IMR-90 (cell line): ENCODE measurements at regions not wholly inside any gene's neighbourhood (a gene's known extent, or its start where the extent isn't known, plus 50 kb on each side); places are given as distances from the start of the nearest gene placed in this dataset.
A peak's percentile ranks its signal among the peaks of the same experiment; 100 is the strongest.

ENCODE experiments used
- ATAC-seq: fragments of 200-7000 bp; cut with Tn5 transposase; 2 replicates; pipeline ENCODE4 v1.9.1; 2020; ENCODE audit warnings: low read depth, mild to moderate bottlenecking, moderate library complexity
- BruUV-seq: library from RNA; stranded (reverse); fragments of 400-500 nt; replicated peaks from 2 replicates; lab custom pipeline; 2021; lab: Mats Ljungman, UMichigan
- CTCF ChIA-PET: fragments of 300-600 bp; formaldehyde crosslinking; extraction: SDS; loops from one replicate; lab custom pipeline; 2021; ENCODE audit warnings: antibody characterized with exemption; lab: Yijun Ruan, JAX
- POLR2A ChIA-PET: fragments of 300-600 bp; sonication (Branson Sonifier 250); formaldehyde crosslinking; loops from one replicate; lab custom pipeline; 2022; ENCODE audit warnings: antibody characterized with exemption; ENCODE audit not compliant: unreplicated experiment; lab: Charles Lee
- DNase-seq: peaks from one replicate; pipeline ENCODE4 v3.0.0; 2013
- H2AFZ ChIP-seq: replicated peaks from 2 replicates; pipeline ENCODE3; 2013; ENCODE audit warnings: low read length, mild to moderate bottlenecking; ENCODE audit not compliant: poor library complexity
- H2AK5ac ChIP-seq: 2 replicates; pipeline ENCODE4 v1.6.1; 2013; ENCODE audit warnings: low read depth, low read length, inconsistent platforms
- H2AK9ac ChIP-seq: replicated peaks from 2 replicates; pipeline ENCODE3; 2013; ENCODE audit warnings: mild to moderate bottlenecking, low read depth, low read length, moderate library complexity; ENCODE audit not compliant: poor library complexity
- H2BK120ac ChIP-seq: 2 replicates; pipeline ENCODE4 v1.6.1; 2013; ENCODE audit warnings: low read depth, low read length, inconsistent platforms
- H2BK15ac ChIP-seq: 3 replicates; pipeline ENCODE4 v1.6.1; 2013; ENCODE audit warnings: low read depth, low read length, inconsistent platforms
- H2BK20ac ChIP-seq: 2 replicates; pipeline ENCODE4 v1.6.1; 2013; ENCODE audit warnings: low read depth, mild to moderate bottlenecking, inconsistent platforms, low read length, moderate library complexity
- H2BK5ac ChIP-seq: 2 replicates; pipeline ENCODE4 v1.6.1; 2013; ENCODE audit warnings: mild to moderate bottlenecking, low read depth, low read length, inconsistent platforms; ENCODE audit not compliant: poor library complexity, severe bottlenecking
- H3K14ac ChIP-seq: replicated peaks from 2 replicates; pipeline ENCODE4 v1.6.1; 2013; ENCODE audit warnings: low read depth, low read length, inconsistent platforms
- H3K18ac ChIP-seq: 2 replicates; pipeline ENCODE4 v1.6.1; 2013; ENCODE audit warnings: low read depth, low read length, control low read depth
- H3K23ac ChIP-seq: 2 replicates; pipeline ENCODE4 v1.6.1; 2013; ENCODE audit warnings: low read depth, low read length, inconsistent platforms
- H3K27ac ChIP-seq: 2 replicates; pipeline ENCODE4 v1.5.1; 2013; ENCODE audit warnings: mild to moderate bottlenecking, control low read depth, low read length; ENCODE audit not compliant: insufficient read depth
- H3K27me3 ChIP-seq: 2 replicates; pipeline ENCODE4 v1.6.1; 2013; ENCODE audit warnings: low read length; ENCODE audit not compliant: control insufficient read depth, insufficient read depth
- H3K36me3 ChIP-seq: 2 replicates; pipeline ENCODE4 v1.6.1; 2013; ENCODE audit warnings: low read length, mixed read lengths; ENCODE audit not compliant: control insufficient read depth, insufficient read depth
- H3K4ac ChIP-seq: 2 replicates; pipeline ENCODE4 v1.6.1; 2013; ENCODE audit warnings: low read depth, low read length, inconsistent platforms
- H3K4me1 ChIP-seq: 2 replicates; pipeline ENCODE4 v1.6.1; 2013; ENCODE audit warnings: low read length, mixed read lengths; ENCODE audit not compliant: control insufficient read depth, insufficient read depth
- H3K4me2 ChIP-seq: 2 replicates; pipeline ENCODE4 v1.6.1; 2013; ENCODE audit warnings: low read depth, mild to moderate bottlenecking, control low read depth, low read length, moderate library complexity
- H3K4me3 ChIP-seq: 2 replicates; pipeline ENCODE4 v1.5.1; 2013; ENCODE audit warnings: low read depth, mild to moderate bottlenecking, control low read depth, low read length, moderate library complexity; ENCODE audit not compliant: insufficient read depth
- H3K56ac ChIP-seq: 2 replicates; pipeline ENCODE4 v1.6.1; 2013; ENCODE audit warnings: low read length, inconsistent platforms; ENCODE audit not compliant: insufficient read depth; ENCODE audit errors: extremely low read depth
- H3K79me1 ChIP-seq, 2 experiments: 2 replicates each; pipeline ENCODE4 v1.6.1; 2013; ENCODE audit warnings: low read length in 2 of 2, inconsistent platforms in 1 of 2, low read depth in 1 of 2
- H3K9ac ChIP-seq: 2 replicates; pipeline ENCODE4 v1.6.1; 2013; ENCODE audit warnings: low read depth, low read length, control low read depth
- H3K9me1 ChIP-seq: 2 replicates; pipeline ENCODE4 v1.6.1; 2013; ENCODE audit warnings: low read length, inconsistent platforms; ENCODE audit not compliant: insufficient read depth
- H3K9me3 ChIP-seq: 2 replicates; pipeline ENCODE4 v1.6.1; 2013; ENCODE audit warnings: low read length; ENCODE audit not compliant: control insufficient read depth, insufficient read depth
- H4K20me1 ChIP-seq: 2 replicates; pipeline ENCODE4 v1.6.1; 2013; ENCODE audit warnings: low read length, inconsistent platforms; ENCODE audit not compliant: insufficient read depth
- H4K5ac ChIP-seq: 2 replicates; pipeline ENCODE4 v1.6.1; 2013; ENCODE audit warnings: mild to moderate bottlenecking, low read depth, low read length, control low read depth
- H4K8ac ChIP-seq, 2 experiments: 2 replicates each; pipeline ENCODE4 v1.6.1; 2013; ENCODE audit warnings: low read depth in 2 of 2, low read length in 2 of 2, control low read depth in 1 of 2, inconsistent platforms in 1 of 2
- H4K91ac ChIP-seq: 2 replicates; pipeline ENCODE4 v1.6.1; 2013; ENCODE audit warnings: low read depth, low read length, inconsistent platforms; ENCODE audit not compliant: insufficient read depth
- CEBPB ChIP-seq: IDR thresholded peaks from 2 replicates; pipeline ENCODE4 v1.6.1; 2012; ENCODE audit warnings: low read depth, low read length, improper control_type of control experiment
- CHD1 ChIP-seq: IDR thresholded peaks from 2 replicates; pipeline ENCODE4 v1.6.1; 2012; ENCODE audit warnings: low read depth, low read length, improper control_type of control experiment
- FOS ChIP-seq: fragments of 150-350 bp; IDR thresholded peaks from 2 replicates; pipeline ENCODE4 v1.6.1; 2016; ENCODE audit warnings: low read depth, low read length
- MAZ ChIP-seq: IDR thresholded peaks from 2 replicates; pipeline ENCODE4 v1.6.1; 2012; ENCODE audit warnings: low read depth, mild to moderate bottlenecking, low read length, improper control_type of control experiment, moderate library complexity, borderline replicate concordance
- NFE2L2 ChIP-seq: fragments of 150-350 bp; IDR thresholded peaks from 2 replicates; pipeline ENCODE4 v1.6.1; 2016; ENCODE audit warnings: low read depth, mild to moderate bottlenecking, low read length
- POLR2A ChIP-seq: IDR thresholded peaks from 2 replicates; pipeline ENCODE4 v1.6.1; 2012; ENCODE audit warnings: mild to moderate bottlenecking, low read depth, low read length
- RAD21 ChIP-seq: IDR thresholded peaks from 2 replicates; pipeline ENCODE4 v1.6.1; 2012; ENCODE audit warnings: low read length, improper control_type of control experiment
- RCOR1 ChIP-seq: IDR thresholded peaks from 2 replicates; pipeline ENCODE4 v1.6.1; 2012; ENCODE audit warnings: mild to moderate bottlenecking, low read length, improper control_type of control experiment; ENCODE audit not compliant: insufficient replicate concordance
- RFX5 ChIP-seq: IDR thresholded peaks from 2 replicates; pipeline ENCODE4 v1.8.0; 2012; ENCODE audit warnings: low read depth, mild to moderate bottlenecking, low read length, moderate library complexity
- SMC3 ChIP-seq: fragments of 150-350 bp; IDR thresholded peaks from 2 replicates; pipeline ENCODE4 v1.6.1; 2016; ENCODE audit warnings: low read depth, mild to moderate bottlenecking, antibody characterized with exemption, low read length, moderate library complexity
- WGBS, 2 experiments: methylation state at CpG; one replicate each; pipeline versions ENCODE4 v1.1.5 to v1.1.7; 2013; ENCODE audit warnings: missing lambda C conversion rate in 2 of 2; ENCODE audit not compliant: insufficient read length in 1 of 2; ENCODE audit errors: extremely low coverage in 2 of 2; 5-methylcytosine and 5-hydroxymethylcytosine counted together
- dilution Hi-C: fragments of 300-500 bp; cut with HindIII; formaldehyde crosslinking; loops from one replicate; pipeline ENCODE4 v1.14.3; 2018; ENCODE audit warnings: low sequenced_read_pairs; ENCODE audit not compliant: unreplicated experiment
- in situ Hi-C: fragments of 300-500 bp; cut with MboI; formaldehyde crosslinking; loops from 3 replicates; pipeline ENCODE4 v1.14.3; 2019; ENCODE audit warnings: low sequenced_read_pairs, inconsistent platforms, mixed read lengths
- intact Hi-C: fragments of 100-400 bp; cut with micrococcal nuclease; formaldehyde crosslinking; loops from 2 replicates; pipeline ENCODE4 v1.10.0; 2022

- no peak for DNase-seq
- Histone ChIP-seq H2AFZ (no peak overlapping the region), H3K79me1 (0 out of 4 replicates have a peak, but pooled peaks cover 0 to 5% of the 10 kb centered on the region in 2 experiments), H2BK20ac (peak overlapping the region; percentile 69), H2BK120ac (peak overlapping the region; percentile 85), H3K9me1 (peaks cover 10% of the 10 kb centered on the region), H3K4ac (peak overlapping the region; percentile 83), H4K20me1 (no peaks in the 10 kb centered on the region), H4K91ac (peak overlapping the region; percentile 61), H2AK5ac (peak overlapping the region; percentile 1; the same call in 1 of the 2 replicates), H2AK9ac (no peak overlapping the region), H3K56ac (no peak overlapping the region), H3K27ac (no peak overlapping the region), H3K9me3 (no peaks in the 10 kb centered on the region; the same call in 1 of the 2 replicates), H3K4me2 (no peak overlapping the region), H3K18ac (peak overlapping the region; percentile 40), H3K36me3 (no peaks in the 10 kb centered on the region), H4K8ac (peak overlapping the region in 1 of 2 experiments; percentile 14; a peak in 1 of 4 replicates), H2BK5ac (no peak overlapping the region), H3K9ac (no peak overlapping the region), H4K5ac (peak overlapping the region; percentile 60; the same call in 1 of the 2 replicates), H3K4me1 (peaks cover 10% of the 10 kb centered on the region), H2BK15ac (peak overlapping the region; percentile 80; the same call in 2 of the 3 replicates), H3K14ac (peak overlapping the region; percentile 37; the same call in 1 of the 2 replicates), H3K4me3 (no peak overlapping the region), H3K27me3 (no peaks in the 10 kb centered on the region), H3K23ac (no peak overlapping the region)
- TF ChIP-seq RCOR1 (no peak), SMC3 (no peak), POLR2A (no peak), RAD21 (no peak), FOS (no peak), RFX5 (no peak), CEBPB (no peak), CHD1 (no peak), MAZ (no peak), NFE2L2 (no peak)
- in situ Hi-C loops (no loop called here), intact Hi-C loops (no loop called here), dilution Hi-C loops (no loop called here)
- no CpG with 5 or more reads among the region's 2 CpGs for WGBS, 2 experiments
- CTCF ChIA-PET: interaction anchor here (0.8 kb wide), 1 partner anchor 11 kb away, joined by 5 read pairs; no protein-coding TSS in a partner anchor
- no peak for ATAC-seq
- POLR2A ChIA-PET: no interaction called here
- BruUV-seq: no TSS peak
These were observed 273.1 kb upstream of the ARSJ start for GRCh38 chr4:114252499-114252898.
